ENCODE measurements at regions not wholly inside any gene's neighbourhood (a gene's known extent, or its start where the extent isn't known, plus 50 kb on each side); places are given as distances from the start of the nearest gene placed in this dataset.

- TF ChIP-seq, protein P1, sequence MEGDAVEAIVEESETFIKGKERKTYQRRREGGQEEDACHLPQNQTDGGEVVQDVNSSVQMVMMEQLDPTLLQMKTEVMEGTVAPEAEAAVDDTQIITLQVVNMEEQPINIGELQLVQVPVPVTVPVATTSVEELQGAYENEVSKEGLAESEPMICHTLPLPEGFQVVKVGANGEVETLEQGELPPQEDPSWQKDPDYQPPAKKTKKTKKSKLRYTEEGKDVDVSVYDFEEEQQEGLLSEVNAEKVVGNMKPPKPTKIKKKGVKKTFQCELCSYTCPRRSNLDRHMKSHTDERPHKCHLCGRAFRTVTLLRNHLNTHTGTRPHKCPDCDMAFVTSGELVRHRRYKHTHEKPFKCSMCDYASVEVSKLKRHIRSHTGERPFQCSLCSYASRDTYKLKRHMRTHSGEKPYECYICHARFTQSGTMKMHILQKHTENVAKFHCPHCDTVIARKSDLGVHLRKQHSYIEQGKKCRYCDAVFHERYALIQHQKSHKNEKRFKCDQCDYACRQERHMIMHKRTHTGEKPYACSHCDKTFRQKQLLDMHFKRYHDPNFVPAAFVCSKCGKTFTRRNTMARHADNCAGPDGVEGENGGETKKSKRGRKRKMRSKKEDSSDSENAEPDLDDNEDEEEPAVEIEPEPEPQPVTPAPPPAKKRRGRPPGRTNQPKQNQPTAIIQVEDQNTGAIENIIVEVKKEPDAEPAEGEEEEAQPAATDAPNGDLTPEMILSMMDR (IDR thresholded peaks at IDR 0.05 in 8 of 11, conservative IDR thresholded peaks at IDR 0.05 in 3 of 11): no peak
- TF ChIP-seq POLR2A (IDR thresholded peaks at IDR 0.05) (no peak), POLR2AphosphoS5 (IDR thresholded peaks at IDR 0.05) (no peak)
Observed at GRCh38 chr12:90199006-90199405, 490.4 kb upstream of the ATP2B1 start.

Data from spleen (tissue), 7 donors.